ENCODE measurements at regions not wholly inside any gene's neighbourhood (a gene's known extent, or its start where the extent isn't known, plus 50 kb on each side); places are given as distances from the start of the nearest gene placed in this dataset.
A peak's percentile ranks its signal among the peaks of the same experiment; 100 is the strongest.

- DNase-seq: peak; percentile 73
- CTCF ChIA-PET: no interaction called here
- H3K27me3 Mint-ChIP-seq (ENCODE audit: low read depth): no peaks in the 10 kb centered on the region
- H3K9me3 Mint-ChIP-seq: no peaks in the 10 kb centered on the region
- no peaks in the 10 kb centered on the region for H3K36me3 Mint-ChIP-seq (ENCODE audit: low read depth)
- H3K4me1 Mint-ChIP-seq (ENCODE audit: low read depth): peaks cover 14% of the 10 kb centered on the region
- no peak overlapping the region for H3K4me3 Mint-ChIP-seq
- no peak overlapping the region for H3K27ac Mint-ChIP-seq
- intact Hi-C loops (cut with micrococcal nuclease): loop anchor here (1.0 to 5.0 kb wide), 8 partner anchors 24 to 488 kb away; no protein-coding TSS in a partner anchor
Observed at GRCh38 chr12:67804168-67804567, 155.6 kb downstream of the DYRK2 start.

GRCh38 chr12:67807814-67808213, 159.3 kb downstream of the DYRK2 start:
- H3K4me3 Mint-ChIP-seq: no peak overlapping the region
- intact Hi-C loops (cut with micrococcal nuclease): no loop called here
- peaks cover 6% of the 10 kb centered on the region for H3K9me3 Mint-ChIP-seq
- H3K27me3 Mint-ChIP-seq (ENCODE audit: low read depth): no peaks in the 10 kb centered on the region
- no peak for DNase-seq
- no peak overlapping the region for H3K27ac Mint-ChIP-seq
- CTCF ChIA-PET: interaction anchor here (0.8 to 1.2 kb wide), 2 partner anchors 14 to 135 kb away, joined by 3 read pairs; no protein-coding TSS in a partner anchor
- peaks cover 13% of the 10 kb centered on the region for H3K4me1 Mint-ChIP-seq (ENCODE audit: low read depth)
- H3K36me3 Mint-ChIP-seq (ENCODE audit: low read depth): no peaks in the 10 kb centered on the region

- no peak overlapping the region for H3K4me3 Mint-ChIP-seq
- CTCF ChIA-PET: interaction anchor here (0.9 kb wide), 1 partner anchor 83 kb away, joined by 3 read pairs; no protein-coding TSS in a partner anchor
- H3K27me3 Mint-ChIP-seq (ENCODE audit: low read depth): no peaks in the 10 kb centered on the region
- peaks cover 14% of the 10 kb centered on the region for H3K9me3 Mint-ChIP-seq
- peaks cover 15% of the 10 kb centered on the region for H3K4me1 Mint-ChIP-seq (ENCODE audit: low read depth)
- intact Hi-C loops (cut with micrococcal nuclease): no loop called here
- peaks cover 2% of the 10 kb centered on the region for H3K36me3 Mint-ChIP-seq (ENCODE audit: low read depth)
- DNase-seq: no peak
- no peak overlapping the region for H3K27ac Mint-ChIP-seq
Observed at GRCh38 chr12:67810166-67810565, 161.6 kb downstream of the DYRK2 start.

- H3K4me3 Mint-ChIP-seq: no peak overlapping the region
- CTCF ChIA-PET: interaction anchor here (0.6 kb wide), 2 partner anchors 265 to 931 kb away, joined by 3 to 4 read pairs; no protein-coding TSS in a partner anchor
Observed at GRCh38 chr12:67811437-67812361, 163.2 kb downstream of the DYRK2 start.

GRCh38 chr12:67813456-67813904, 164.9 kb downstream of the DYRK2 start:
- peaks cover 3% of the 10 kb centered on the region for H3K36me3 Mint-ChIP-seq (ENCODE audit: low read depth)
- H3K4me3 Mint-ChIP-seq: no peak overlapping the region
- CTCF ChIA-PET: no interaction called here
- intact Hi-C loops (cut with micrococcal nuclease): no loop called here
- H3K9me3 Mint-ChIP-seq: peaks cover 33% of the 10 kb centered on the region
- no peak for DNase-seq
- H3K4me1 Mint-ChIP-seq (ENCODE audit: low read depth): peaks cover 13% of the 10 kb centered on the region
- no peak overlapping the region for H3K27ac Mint-ChIP-seq
- no peaks in the 10 kb centered on the region for H3K27me3 Mint-ChIP-seq (ENCODE audit: low read depth)

More at GRCh38 chr12:67811437-67812361, 163.2 kb downstream of the DYRK2 start:
- peaks cover 13% of the 10 kb centered on the region for H3K4me1 Mint-ChIP-seq (ENCODE audit: low read depth)
- intact Hi-C loops (cut with micrococcal nuclease): no loop called here
- H3K27ac Mint-ChIP-seq: no peak overlapping the region
- H3K27me3 Mint-ChIP-seq (ENCODE audit: low read depth): no peaks in the 10 kb centered on the region
- peaks cover 28% of the 10 kb centered on the region for H3K9me3 Mint-ChIP-seq
- H3K36me3 Mint-ChIP-seq (ENCODE audit: low read depth): peaks cover 2% of the 10 kb centered on the region
- no peak for DNase-seq

- H3K36me3 Mint-ChIP-seq (ENCODE audit: low read depth): peaks cover 3% of the 10 kb centered on the region
- H3K4me1 Mint-ChIP-seq (ENCODE audit: low read depth): peaks cover 10% of the 10 kb centered on the region
- no peak for DNase-seq
- peaks cover 29% of the 10 kb centered on the region for H3K9me3 Mint-ChIP-seq
- CTCF ChIA-PET: no interaction called here
- intact Hi-C loops (cut with micrococcal nuclease): no loop called here
- no peak overlapping the region for H3K4me3 Mint-ChIP-seq
- H3K27me3 Mint-ChIP-seq (ENCODE audit: low read depth): no peaks in the 10 kb centered on the region
- H3K27ac Mint-ChIP-seq: no peak overlapping the region
Observed at GRCh38 chr12:67816269-67816668, 167.7 kb downstream of the DYRK2 start.

- CTCF ChIA-PET: interaction anchor here (0.7 kb wide), 2 partner anchors 32 to 668 kb away, joined by 3 to 6 read pairs; no protein-coding TSS in a partner anchor
- H3K27ac Mint-ChIP-seq: no peak overlapping the region
- peaks cover 25% of the 10 kb centered on the region for H3K9me3 Mint-ChIP-seq
- H3K36me3 Mint-ChIP-seq (ENCODE audit: low read depth): peaks cover 2% of the 10 kb centered on the region
- H3K4me3 Mint-ChIP-seq: no peak overlapping the region
- H3K4me1 Mint-ChIP-seq (ENCODE audit: low read depth): peaks cover under 1% of the 10 kb centered on the region
- H3K27me3 Mint-ChIP-seq (ENCODE audit: low read depth): no peaks in the 10 kb centered on the region
- intact Hi-C loops (cut with micrococcal nuclease): no loop called here
- DNase-seq: no peak
Observed at GRCh38 chr12:67818459-67818903, 169.9 kb downstream of the DYRK2 start.

GRCh38 chr12:67819902-67820301, 169.3 kb upstream of the IFNG-AS1 start:
- no peaks in the 10 kb centered on the region for H3K4me1 Mint-ChIP-seq (ENCODE audit: low read depth)
- H3K27ac Mint-ChIP-seq: no peak overlapping the region
- intact Hi-C loops (cut with micrococcal nuclease): no loop called here
- DNase-seq: no peak
- CTCF ChIA-PET: no interaction called here
- H3K36me3 Mint-ChIP-seq (ENCODE audit: low read depth): peaks cover 2% of the 10 kb centered on the region
- H3K27me3 Mint-ChIP-seq (ENCODE audit: low read depth): no peaks in the 10 kb centered on the region
- H3K9me3 Mint-ChIP-seq: peaks cover 21% of the 10 kb centered on the region
- H3K4me3 Mint-ChIP-seq: no peak overlapping the region

- CTCF ChIA-PET: interaction anchor here (1.0 kb wide), 1 partner anchor 13 kb away, joined by 3 read pairs; no protein-coding TSS in a partner anchor
- no peak for DNase-seq
- Mint-ChIP-seq H3K9me3 (peaks cover 13% of the 10 kb centered on the region), H3K27me3 (ENCODE audit: low read depth) (no peaks in the 10 kb centered on the region), H3K4me3 (no peak overlapping the region), H3K27ac (no peak overlapping the region), H3K4me1 (ENCODE audit: low read depth) (no peaks in the 10 kb centered on the region), H3K36me3 (ENCODE audit: low read depth) (peaks cover 2% of the 10 kb centered on the region)
- intact Hi-C loops (cut with micrococcal nuclease): no loop called here
Observed at GRCh38 chr12:67820694-67821093, 168.6 kb upstream of the IFNG-AS1 start.

GRCh38 chr12:67822826-67823225, 166.4 kb upstream of the IFNG-AS1 start:
- intact Hi-C loops (cut with micrococcal nuclease): no loop called here
- H3K9me3 Mint-ChIP-seq: no peaks in the 10 kb centered on the region
- no peak overlapping the region for H3K27ac Mint-ChIP-seq
- H3K4me3 Mint-ChIP-seq: no peak overlapping the region
- DNase-seq: no peak
- H3K4me1 Mint-ChIP-seq (ENCODE audit: low read depth): peaks cover 3% of the 10 kb centered on the region
- no peaks in the 10 kb centered on the region for H3K27me3 Mint-ChIP-seq (ENCODE audit: low read depth)
- CTCF ChIA-PET: no interaction called here
- no peaks in the 10 kb centered on the region for H3K36me3 Mint-ChIP-seq (ENCODE audit: low read depth)

GRCh38 chr12:67826148-67826547, 163.1 kb upstream of the IFNG-AS1 start:
- DNase-seq: no peak
- Mint-ChIP-seq H3K27me3 (ENCODE audit: low read depth) (no peaks in the 10 kb centered on the region), H3K36me3 (ENCODE audit: low read depth) (peaks cover 2% of the 10 kb centered on the region), H3K4me1 (ENCODE audit: low read depth) (peaks cover 11% of the 10 kb centered on the region), H3K4me3 (no peak overlapping the region), H3K27ac (no peak overlapping the region), H3K9me3 (peaks cover 2% of the 10 kb centered on the region)
- intact Hi-C loops (cut with micrococcal nuclease): no loop called here
- CTCF ChIA-PET: no interaction called here

- no peak for DNase-seq
- Mint-ChIP-seq H3K4me3 (no peak overlapping the region), H3K36me3 (ENCODE audit: low read depth) (peaks cover 2% of the 10 kb centered on the region), H3K4me1 (ENCODE audit: low read depth) (peaks cover 11% of the 10 kb centered on the region), H3K9me3 (peaks cover 2% of the 10 kb centered on the region), H3K27me3 (ENCODE audit: low read depth) (no peaks in the 10 kb centered on the region), H3K27ac (peak overlapping the region; percentile 65)
- CTCF ChIA-PET: interaction anchor here (0.6 kb wide), 1 partner anchor 64 kb away, joined by 4 read pairs; no protein-coding TSS in a partner anchor
- intact Hi-C loops (cut with micrococcal nuclease): no loop called here
Observed at GRCh38 chr12:67826946-67827720, 162.1 kb upstream of the IFNG-AS1 start.

All from activated naive CD4-positive, alpha-beta T cell treated with anti-CD3 and anti-CD28 coated beads for 36 hours (primary cell).